ENCODE measurements at regions not wholly inside any gene's neighbourhood (a gene's known extent, or its start where the extent isn't known, plus 50 kb on each side); places are given as distances from the start of the nearest gene placed in this dataset.
"Not testable (repeated sequence)": the region's sequence is repeated elsewhere in the genome, so short reads cannot be mapped to it uniquely, and the experiment has no call there.

DNA sequence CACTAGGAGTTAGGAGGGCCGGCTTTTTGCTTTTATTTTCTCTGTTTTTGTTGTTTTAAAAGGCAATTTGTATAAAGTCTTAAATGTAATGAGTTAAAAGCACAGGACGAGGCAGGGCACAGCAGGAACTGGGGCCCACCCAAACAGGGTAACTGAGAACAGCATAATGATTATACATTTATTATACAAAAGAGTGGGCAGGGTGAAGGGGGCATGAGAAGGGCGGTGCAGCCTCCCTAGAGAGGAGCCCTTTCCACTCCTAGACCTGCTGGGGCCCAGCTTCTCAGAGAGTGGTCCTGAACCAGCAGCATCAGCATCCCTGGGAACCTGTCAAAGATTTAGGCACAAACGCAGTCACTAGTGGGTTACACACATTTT, 438.0 kb downstream of the AGTPBP1 start:
- no peaks in the 10 kb centered on the region for H3K36me3 ChIP-seq
- H3K27me3 ChIP-seq, result no peaks in the 10 kb centered on the region
- H3K27ac ChIP-seq, result no peak overlapping the region
- DNase-seq (ENCODE audit: low spot score), result no peak
- H3K9me3 ChIP-seq, result no peaks in the 10 kb centered on the region
- H3K4me1 ChIP-seq, result no peaks in the 10 kb centered on the region
- no peak overlapping the region for H3K4me3 ChIP-seq
- TF ChIP-seq, protein P1, sequence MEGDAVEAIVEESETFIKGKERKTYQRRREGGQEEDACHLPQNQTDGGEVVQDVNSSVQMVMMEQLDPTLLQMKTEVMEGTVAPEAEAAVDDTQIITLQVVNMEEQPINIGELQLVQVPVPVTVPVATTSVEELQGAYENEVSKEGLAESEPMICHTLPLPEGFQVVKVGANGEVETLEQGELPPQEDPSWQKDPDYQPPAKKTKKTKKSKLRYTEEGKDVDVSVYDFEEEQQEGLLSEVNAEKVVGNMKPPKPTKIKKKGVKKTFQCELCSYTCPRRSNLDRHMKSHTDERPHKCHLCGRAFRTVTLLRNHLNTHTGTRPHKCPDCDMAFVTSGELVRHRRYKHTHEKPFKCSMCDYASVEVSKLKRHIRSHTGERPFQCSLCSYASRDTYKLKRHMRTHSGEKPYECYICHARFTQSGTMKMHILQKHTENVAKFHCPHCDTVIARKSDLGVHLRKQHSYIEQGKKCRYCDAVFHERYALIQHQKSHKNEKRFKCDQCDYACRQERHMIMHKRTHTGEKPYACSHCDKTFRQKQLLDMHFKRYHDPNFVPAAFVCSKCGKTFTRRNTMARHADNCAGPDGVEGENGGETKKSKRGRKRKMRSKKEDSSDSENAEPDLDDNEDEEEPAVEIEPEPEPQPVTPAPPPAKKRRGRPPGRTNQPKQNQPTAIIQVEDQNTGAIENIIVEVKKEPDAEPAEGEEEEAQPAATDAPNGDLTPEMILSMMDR (IDR thresholded peaks at IDR 0.05), result no peak

DNA sequence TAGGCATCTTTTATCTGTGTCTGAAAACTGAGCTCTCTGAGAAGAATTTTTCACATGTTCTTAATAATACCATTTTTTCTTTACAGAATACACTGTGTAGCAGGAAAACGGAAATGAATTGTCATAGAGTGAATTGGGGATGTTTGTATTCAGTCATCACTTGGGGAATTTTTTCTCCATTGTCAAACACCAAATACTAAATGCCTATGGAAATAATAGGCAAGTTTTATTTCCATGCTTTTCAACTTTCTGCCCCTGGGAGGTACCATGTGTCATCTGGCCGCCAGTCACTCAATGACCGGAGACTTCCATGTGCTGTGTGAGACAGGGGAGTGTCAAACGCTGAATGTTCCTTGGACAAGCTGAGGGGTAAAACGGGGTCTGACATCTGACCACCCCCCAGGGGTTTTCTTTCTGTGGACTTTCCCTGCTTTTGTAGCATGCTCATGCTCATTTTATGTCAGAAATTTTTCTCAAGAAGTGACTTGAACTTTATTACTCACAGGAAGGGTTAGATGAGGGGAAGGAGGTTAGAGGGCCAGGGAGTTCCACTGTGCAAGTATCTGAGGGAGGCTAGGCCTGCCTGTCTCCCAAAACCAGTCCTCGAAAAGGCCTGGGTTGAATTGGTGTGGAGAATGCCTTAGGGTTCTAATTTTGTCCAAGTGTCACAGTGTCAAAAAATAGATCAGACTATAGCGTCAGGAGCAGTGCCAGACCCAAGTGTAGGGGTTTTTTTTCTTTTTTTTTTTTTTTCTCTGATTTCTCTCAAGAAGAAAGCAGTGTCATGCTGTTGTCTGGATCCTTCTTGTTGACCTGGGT, 438.6 kb downstream of the AGTPBP1 start:
- no peaks in the 10 kb centered on the region for H3K4me1 ChIP-seq
- no peaks in the 10 kb centered on the region for H3K36me3 ChIP-seq
- H3K4me3 ChIP-seq, result no peak overlapping the region
- TF ChIP-seq, protein P1 (IDR thresholded peaks at IDR 0.05), result no peak
- H3K27ac ChIP-seq, result no peak overlapping the region
- H3K9me3 ChIP-seq, result peaks cover 0 to 3% of the 10 kb centered on the region in 2 donors
- DNase-seq (ENCODE audit: low spot score), result no peak
- no peaks in the 10 kb centered on the region for H3K27me3 ChIP-seq

DNA sequence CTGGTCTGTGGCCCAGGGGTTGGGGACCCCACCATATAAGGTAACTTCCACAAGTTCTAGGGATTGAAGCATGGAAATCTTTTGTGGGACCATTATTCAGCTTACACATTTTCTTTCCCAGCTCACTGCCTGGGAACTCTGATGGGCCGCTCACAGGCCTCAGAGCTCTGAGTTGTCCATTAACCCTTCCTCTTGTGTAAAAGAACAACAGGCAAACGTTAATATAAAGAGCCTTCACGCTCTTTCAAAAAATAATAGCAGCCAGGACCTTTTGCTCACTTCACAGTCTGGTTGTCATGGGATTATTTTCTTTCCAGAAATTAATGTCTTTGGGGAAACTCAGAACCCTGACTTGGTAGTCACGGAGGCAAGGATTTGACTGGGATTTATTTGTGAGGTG, 443.3 kb downstream of the AGTPBP1 start:
- H3K4me3 ChIP-seq, result no peak overlapping the region
- no peaks in the 10 kb centered on the region for H3K36me3 ChIP-seq
- no peaks in the 10 kb centered on the region for H3K4me1 ChIP-seq
- H3K27me3 ChIP-seq, result no peaks in the 10 kb centered on the region
- peaks cover 0 to 11% of the 10 kb centered on the region in 2 donors for H3K9me3 ChIP-seq
- TF ChIP-seq, protein P1 (IDR thresholded peaks at IDR 0.05), result no peak
- no peak overlapping the region for H3K27ac ChIP-seq
- no peak for DNase-seq (ENCODE audit: low spot score)

DNA sequence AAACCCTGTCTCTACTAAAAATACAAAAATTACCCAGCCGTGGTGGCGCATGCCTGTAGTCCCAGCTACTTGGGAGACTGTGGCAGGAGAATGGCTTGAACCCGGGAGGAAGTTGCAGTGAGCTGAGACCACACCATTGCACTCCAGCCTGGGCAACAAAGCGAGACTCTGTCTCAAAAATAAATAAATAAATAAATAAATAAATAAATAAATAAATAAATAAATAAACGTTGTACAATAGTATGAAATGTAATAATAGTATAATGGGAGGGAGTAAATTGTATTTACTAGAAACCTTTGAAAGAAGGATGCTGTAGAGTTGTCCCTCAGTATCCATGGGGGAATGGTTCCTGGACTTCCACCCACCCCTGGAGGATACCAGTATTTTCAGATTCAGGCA, 446.5 kb downstream of the AGTPBP1 start:
- H3K36me3 ChIP-seq; H3K27me3 ChIP-seq; DNase-seq (ENCODE audit: low spot score); H3K4me3 ChIP-seq; H3K4me1 ChIP-seq; H3K27ac ChIP-seq: not testable (repeated sequence)
- H3K9me3 ChIP-seq, result peaks cover 0 to 11% of the 10 kb centered on the region in 2 donors

DNA sequence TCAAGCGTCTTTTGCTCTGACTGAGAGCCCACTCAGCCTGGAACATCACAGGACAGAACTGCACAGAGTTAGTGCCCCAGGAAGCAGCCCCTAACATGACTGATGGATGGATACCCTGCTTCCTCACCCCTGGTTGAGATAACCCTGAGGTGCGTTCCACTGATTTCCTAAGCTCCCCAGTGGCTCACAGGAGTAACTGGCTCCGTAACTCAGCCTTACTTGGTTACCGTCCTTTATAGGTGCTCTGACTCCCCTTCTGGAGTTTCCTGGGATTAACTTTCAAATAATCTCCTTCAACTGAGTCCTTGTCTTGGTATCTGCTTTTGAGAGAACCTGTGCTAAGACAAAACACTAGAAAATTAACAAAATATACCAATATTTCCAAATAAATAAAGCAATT, 449.5 kb downstream of the AGTPBP1 start:
- TF ChIP-seq, protein P1 (IDR thresholded peaks at IDR 0.05), result no peak
- Histone ChIP-seq H3K27ac (no peak overlapping the region), H3K9me3 (no peaks in the 10 kb centered on the region), H3K27me3 (no peaks in the 10 kb centered on the region), H3K4me1 (no peaks in the 10 kb centered on the region), H3K36me3 (no peaks in the 10 kb centered on the region), H3K4me3 (no peak overlapping the region)
- no peak for DNase-seq (ENCODE audit: low spot score)

DNA sequence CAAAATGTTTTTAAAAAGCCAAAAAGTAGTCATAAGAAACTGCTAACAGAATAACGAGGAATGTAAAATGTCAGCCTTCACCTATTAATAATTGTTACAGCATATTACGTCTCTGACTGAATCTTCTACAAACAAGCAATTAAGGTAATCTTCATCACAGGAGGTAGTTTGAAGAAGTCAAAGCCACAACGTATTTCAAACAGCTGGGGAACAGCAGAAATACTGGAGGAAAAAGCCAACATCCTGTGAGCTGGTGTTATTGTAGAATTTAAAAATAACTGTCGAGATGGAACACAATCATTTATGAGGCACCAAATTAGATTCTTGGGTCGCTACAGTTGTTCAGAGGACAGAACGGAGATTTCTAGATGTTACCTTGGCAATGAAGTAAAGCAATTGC, 450.5 kb downstream of the AGTPBP1 start:
- no peak for DNase-seq (ENCODE audit: low spot score)
- TF ChIP-seq, protein P1 (IDR thresholded peaks at IDR 0.05), result no peak
- Histone ChIP-seq H3K27ac (no peak overlapping the region), H3K4me3 (no peak overlapping the region), H3K27me3 (no peaks in the 10 kb centered on the region), H3K9me3 (no peaks in the 10 kb centered on the region), H3K36me3 (no peaks in the 10 kb centered on the region), H3K4me1 (no peaks in the 10 kb centered on the region)
